ENCODE measurements at regions not wholly inside any gene's neighbourhood (a gene's known extent, or its start where the extent isn't known, plus 50 kb on each side); places are given as distances from the start of the nearest gene placed in this dataset.

- Histone ChIP-seq H2BK5ac (ENCODE audit: low read depth, low read length, poor library complexity, severe bottlenecking) (no peak overlapping the region), H4K91ac (ENCODE audit: insufficient read depth, low read depth, low read length) (no peak overlapping the region), H2BK20ac (ENCODE audit: low read depth, low read length) (no peak overlapping the region), H2AK9ac (replicated peaks; ENCODE audit: low read depth, low read length, poor library complexity) (no peak overlapping the region), H3K9ac (ENCODE audit: low read depth, low read length) (no peak overlapping the region), H3K23ac (ENCODE audit: low read depth, low read length) (no peak overlapping the region), H3K27me3 (ENCODE audit: control insufficient read depth, insufficient read depth, low read length) (peaks cover 15% of the 10 kb centered on the region), H2AK5ac (ENCODE audit: low read depth, low read length) (no peak overlapping the region), H4K8ac (ENCODE audit: low read depth in 2 of 2, low read length in 2 of 2) (no peak overlapping the region), H2BK120ac (ENCODE audit: low read depth, low read length) (no peak overlapping the region), H3K9me1 (ENCODE audit: insufficient read depth, low read length) (no peaks in the 10 kb centered on the region), H3K56ac (ENCODE audit: extremely low read depth, insufficient read depth, low read length) (no peak overlapping the region), H2BK15ac (ENCODE audit: low read depth, low read length) (no peak overlapping the region), H3K9me3 (ENCODE audit: control insufficient read depth, insufficient read depth, low read length) (no peaks in the 10 kb centered on the region), H4K5ac (ENCODE audit: low read depth, low read length) (no peak overlapping the region), H3K4me2 (ENCODE audit: low read depth, low read length) (no peak overlapping the region), H3K4me1 (ENCODE audit: control insufficient read depth, insufficient read depth, low read length) (no peaks in the 10 kb centered on the region), H3K14ac (replicated peaks; ENCODE audit: low read depth, low read length) (no peak overlapping the region), H3K36me3 (ENCODE audit: control insufficient read depth, insufficient read depth, low read length) (no peaks in the 10 kb centered on the region), H3K27ac (ENCODE audit: insufficient read depth, low read length) (no peak overlapping the region), H4K20me1 (ENCODE audit: insufficient read depth, low read length) (no peaks in the 10 kb centered on the region; the same call in 1 of the 2 replicates), H3K4ac (ENCODE audit: low read depth, low read length) (no peak overlapping the region), H3K79me1 (ENCODE audit: low read depth in 1 of 2, low read length in 2 of 2) (no peaks in the 10 kb centered on the region), H2AFZ (replicated peaks; ENCODE audit: low read length, poor library complexity) (no peak overlapping the region), H3K18ac (ENCODE audit: low read depth, low read length) (no peak overlapping the region), H3K4me3 (ENCODE audit: insufficient read depth, low read depth, low read length) (no peak overlapping the region)
- no peak for DNase-seq
- CTCF ChIA-PET, result no interaction called here
- POLR2A ChIA-PET (ENCODE audit: unreplicated experiment), result no interaction called here
- intact Hi-C loops (cut with micrococcal nuclease) (no loop called here), in situ Hi-C loops (cut with MboI; ENCODE audit: low sequenced_read_pairs) (no loop called here), dilution Hi-C loops (cut with HindIII; ENCODE audit: low sequenced_read_pairs, unreplicated experiment) (no loop called here)
- ATAC-seq (ENCODE audit: low read depth), result no peak
- no TSS peak for BruUV-seq (replicated peaks)
- WGBS, 2 experiments (ENCODE audit: extremely low coverage in 2 of 2, insufficient read length in 1 of 2), result 75% methylated on average over 8 of the region's 17 CpGs; no CpG with 5 or more reads in 1 of the 2 experiments
- TF ChIP-seq NFE2L2 (IDR thresholded peaks at IDR 0.05; ENCODE audit: low read depth, low read length), result no peak
- no peak for TF ChIP-seq RFX5 (IDR thresholded peaks at IDR 0.05; ENCODE audit: low read depth, low read length)
- no peak for TF ChIP-seq POLR2A (IDR thresholded peaks at IDR 0.05; ENCODE audit: low read depth, low read length)
- TF ChIP-seq ELK1 (IDR thresholded peaks at IDR 0.05; ENCODE audit: borderline replicate concordance, low read depth, low read length), result no peak
- no peak for TF ChIP-seq RAD21 (IDR thresholded peaks at IDR 0.05; ENCODE audit: low read length)
- TF ChIP-seq CEBPB (IDR thresholded peaks at IDR 0.05; ENCODE audit: low read depth, low read length), result no peak
- TF ChIP-seq FOS (IDR thresholded peaks at IDR 0.05; ENCODE audit: low read depth, low read length), result no peak
- TF ChIP-seq USF2 (IDR thresholded peaks at IDR 0.05; ENCODE audit: low read depth, low read length), result no peak
- no peak for TF ChIP-seq CTCF (conservative IDR thresholded peaks at IDR 0.05; ENCODE audit: low read depth, low read length)
- no peak for TF ChIP-seq CHD1 (IDR thresholded peaks at IDR 0.05; ENCODE audit: low read depth, low read length)
- no peak for TF ChIP-seq BHLHE40 (IDR thresholded peaks at IDR 0.05; ENCODE audit: low read depth, low read length)
These were observed 124.7 kb upstream of the PMEPA1 start for GRCh38 chr20:57834306-57835073.

All from IMR-90 (cell line).